GM19239 (cell line): ENCODE measurements at regions not wholly inside any gene's neighbourhood (a gene's known extent, or its start where the extent isn't known, plus 50 kb on each side); places are given as distances from the start of the nearest gene placed in this dataset.
"Not testable (repeated sequence)": the region's sequence is repeated elsewhere in the genome, so short reads cannot be mapped to it uniquely, and the experiment has no call there.

ENCODE experiments used
- DNase-seq: peaks from one replicate; pipeline ENCODE4 v3.0.0; 2011; ENCODE audit warnings: low spot score; ENCODE audit not compliant: insufficient read length
- FAIRE-seq: peaks from 2 replicates; lab custom pipeline; 2011; peaks lifted over from hg19 to GRCh38; lab: Jason Lieb, UNC

- no peak for DNase-seq
- FAIRE-seq, result no peak
These were observed 86.5 kb upstream of the SYN3 start for GRCh38 chr22:33144721-33145120.

- no peak for FAIRE-seq
- no peak for DNase-seq
These were observed 84.3 kb upstream of the SYN3 start for GRCh38 chr22:33142282-33143055.

DNA sequence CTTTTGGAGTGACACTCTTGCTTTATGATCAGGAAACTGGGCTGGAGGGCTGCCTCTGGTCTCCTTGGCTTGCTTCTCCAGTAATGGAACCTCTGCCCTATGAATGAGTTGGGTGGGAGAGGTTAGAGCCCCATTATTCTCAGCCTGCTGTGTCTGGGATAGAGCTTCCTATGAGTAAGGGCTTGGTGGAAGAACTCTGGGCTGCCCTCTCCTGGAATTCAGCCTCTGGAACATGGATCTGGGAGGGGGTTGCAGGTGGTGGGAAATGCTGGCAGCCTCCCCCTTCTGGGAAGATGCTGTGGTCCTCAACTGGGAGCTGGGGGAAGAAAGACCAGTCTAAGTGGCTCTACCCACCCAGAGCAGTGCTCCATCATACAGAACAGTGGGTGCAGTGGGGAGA lies 81.8 kb upstream of the SYN3 start:
- no peak for FAIRE-seq
- no peak for DNase-seq

- not testable (repeated sequence) for FAIRE-seq, DNase-seq
These were observed 80.2 kb upstream of the SYN3 start for GRCh38 chr22:33138333-33138732.

DNA sequence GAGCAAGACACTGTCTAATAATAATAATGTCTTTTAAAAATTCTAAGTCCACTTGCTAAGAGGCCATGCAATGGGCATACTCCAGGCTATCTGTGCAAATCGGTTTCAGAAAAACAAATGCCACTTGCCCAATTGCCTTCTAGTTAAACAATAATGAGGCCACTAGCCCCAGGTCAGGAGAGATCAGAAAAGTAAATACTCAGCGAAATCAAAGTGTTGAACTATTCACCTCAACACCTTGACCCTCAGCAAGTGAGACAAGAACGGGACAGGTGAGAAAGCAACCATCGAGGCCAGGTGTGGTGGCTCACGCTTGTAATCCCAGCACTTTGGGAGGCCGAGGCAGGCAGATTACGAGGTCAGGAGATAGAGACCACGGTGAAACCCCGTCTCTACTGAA lies 72.3 kb upstream of the SYN3 start:
- FAIRE-seq (no peak), DNase-seq (no peak)

- DNase-seq (no peak), FAIRE-seq (no peak)
These were observed 71.4 kb upstream of the SYN3 start for GRCh38 chr22:33129621-33130020.

- DNase-seq (no peak), FAIRE-seq (no peak)
These were observed 68.7 kb upstream of the SYN3 start for GRCh38 chr22:33126881-33127280.

- FAIRE-seq (no peak), DNase-seq (no peak)
These were observed 66.3 kb upstream of the SYN3 start for GRCh38 chr22:33124471-33124870.

- not testable (repeated sequence) for DNase-seq
- FAIRE-seq, result peak; percentile 100
These were observed 64.3 kb upstream of the SYN3 start for GRCh38 chr22:33122439-33122838.

GRCh38 chr22:33119044-33119443 lies 60.9 kb upstream of the SYN3 start:
- FAIRE-seq (no peak), DNase-seq (no peak)

- DNase-seq (no peak), FAIRE-seq (no peak)
These were observed 59.6 kb upstream of the SYN3 start for GRCh38 chr22:33117821-33118220.

- DNase-seq (no peak), FAIRE-seq (no peak)
These were observed 58.8 kb upstream of the SYN3 start for GRCh38 chr22:33116841-33117547.

DNA sequence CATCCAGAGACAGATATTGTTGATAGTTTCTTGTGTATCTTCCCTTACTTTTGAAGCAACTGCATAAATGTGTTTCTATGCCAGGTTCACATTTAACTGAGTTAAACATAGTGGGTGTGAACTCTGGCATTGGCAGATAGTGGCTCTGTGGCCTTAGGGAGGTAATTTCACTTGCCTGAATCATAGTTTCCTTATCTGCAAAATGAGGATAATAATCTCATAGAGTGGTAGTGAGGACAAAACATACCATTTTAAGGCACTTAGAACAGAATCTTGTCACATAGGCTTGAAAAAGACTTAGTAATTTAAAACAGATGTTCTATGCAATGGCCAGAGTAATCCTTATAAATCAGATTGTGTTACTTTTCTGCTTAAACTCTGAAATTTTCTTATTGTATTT lies 56.4 kb upstream of the SYN3 start:
- no peak for FAIRE-seq
- no peak for DNase-seq

- no peak for FAIRE-seq
- DNase-seq, result no peak
These were observed 54.4 kb upstream of the SYN3 start for GRCh38 chr22:33112580-33112979.

- no peak for DNase-seq
- FAIRE-seq, result no peak
These were observed 53.3 kb upstream of the SYN3 start for GRCh38 chr22:33111491-33111890.

GRCh38 chr22:33110562-33111163 lies 52.5 kb upstream of the SYN3 start:
- no peak for DNase-seq
- no peak for FAIRE-seq

DNA sequence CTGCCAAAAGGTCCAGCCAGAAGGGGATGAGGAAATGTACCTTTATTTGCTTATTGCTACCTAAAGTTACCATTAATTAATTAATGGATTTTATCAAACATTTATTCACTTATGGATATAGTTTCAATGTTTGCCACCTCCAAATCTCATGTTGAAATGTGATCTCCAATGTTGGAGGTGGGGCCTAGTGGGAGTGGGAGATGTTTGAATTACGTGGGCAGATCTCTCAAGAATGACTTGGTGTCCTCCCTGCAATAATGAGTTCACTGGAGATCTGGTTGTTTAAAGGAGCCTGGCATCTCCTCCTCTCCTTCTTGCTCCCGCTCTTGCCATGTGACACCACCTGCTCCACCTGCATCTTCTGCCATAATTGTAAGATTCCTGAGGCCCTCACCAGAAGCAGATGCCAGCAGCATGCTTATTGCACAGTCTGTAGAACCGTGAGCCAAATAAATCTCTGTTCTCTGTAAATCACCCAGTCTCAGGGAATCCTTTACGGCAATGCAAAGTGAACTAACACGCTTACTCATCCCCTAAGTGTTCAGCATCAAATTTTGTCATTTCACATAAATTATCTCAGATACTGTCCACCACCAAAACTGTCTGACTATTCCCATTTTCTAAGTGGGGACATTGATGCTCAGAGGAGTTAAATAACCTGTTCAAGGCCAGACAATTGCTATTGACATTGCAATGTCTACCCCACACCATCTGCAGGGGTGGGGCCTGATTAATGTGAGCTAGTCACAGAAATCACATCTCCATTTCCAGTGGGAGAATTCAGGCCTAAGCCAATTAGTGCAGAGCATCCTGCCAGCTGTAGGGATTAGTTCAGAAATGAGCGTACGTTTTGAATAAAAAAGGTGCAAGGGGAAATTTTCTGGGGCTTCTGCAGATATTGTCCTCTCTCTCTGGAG lies 51.6 kb upstream of the SYN3 start:
- FAIRE-seq, result no peak
- DNase-seq, result no peak

GRCh38 chr22:33108037-33108436 lies 49.9 kb upstream of the SYN3 start:
- FAIRE-seq (no peak), DNase-seq (no peak)
